Ishikawa (cell line): ENCODE measurements at regions not wholly inside any gene's neighbourhood (a gene's known extent, or its start where the extent isn't known, plus 50 kb on each side); places are given as distances from the start of the nearest gene placed in this dataset.

Source experiments
- CEBPB ChIP-seq: IDR thresholded peaks from 2 replicates; pipeline ENCODE4 v1.6.1; 2012
- CREB1 ChIP-seq: IDR thresholded peaks from 2 replicates; pipeline ENCODE4 v1.6.1; 2012; ENCODE audit warnings: low read depth
- EGR1 ChIP-seq: IDR thresholded peaks from 2 replicates; pipeline ENCODE4 v1.6.1; 2012
- EP300 ChIP-seq: IDR thresholded peaks from 2 replicates; pipeline ENCODE4 v1.6.1; 2012; ENCODE audit warnings: borderline replicate concordance
- FOXM1 ChIP-seq: IDR thresholded peaks from 2 replicates; pipeline ENCODE4 v1.6.1; 2012; ENCODE audit warnings: low read depth, borderline replicate concordance
- NFIC ChIP-seq: IDR thresholded peaks from 2 replicates; pipeline ENCODE4 v1.6.1; 2012
- RAD21 ChIP-seq: IDR thresholded peaks from 2 replicates; pipeline ENCODE4 v1.6.1; 2012; ENCODE audit warnings: low read depth
- TAF1 ChIP-seq: IDR thresholded peaks from 2 replicates; pipeline ENCODE4 v1.6.1; 2012; ENCODE audit warnings: low read depth, mild to moderate bottlenecking
- TCF12 ChIP-seq: IDR thresholded peaks from 2 replicates; pipeline ENCODE4 v1.6.1; 2012; ENCODE audit warnings: low read depth
- TEAD4 ChIP-seq: IDR thresholded peaks from 2 replicates; pipeline ENCODE4 v1.6.1; 2012
- YY1 ChIP-seq: IDR thresholded peaks from 2 replicates; pipeline ENCODE4 v1.6.1; 2012; ENCODE audit warnings: low read depth
- ZBTB7A ChIP-seq: IDR thresholded peaks from 2 replicates; pipeline ENCODE4 v1.6.1; 2012; ENCODE audit warnings: low read depth
- TF ChIP-seq, protein P1 (sequence below): IDR thresholded peaks from 2 replicates; pipeline ENCODE4 v1.6.1; 2012
- TF ChIP-seq, protein P2 (sequence below): IDR thresholded peaks from 2 replicates; pipeline ENCODE4 v1.6.1; 2012; ENCODE audit warnings: low read depth, mild to moderate bottlenecking
- TF ChIP-seq, protein P3 (sequence below): IDR thresholded peaks from 2 replicates; pipeline ENCODE4 v1.6.1; 2012

DNA sequence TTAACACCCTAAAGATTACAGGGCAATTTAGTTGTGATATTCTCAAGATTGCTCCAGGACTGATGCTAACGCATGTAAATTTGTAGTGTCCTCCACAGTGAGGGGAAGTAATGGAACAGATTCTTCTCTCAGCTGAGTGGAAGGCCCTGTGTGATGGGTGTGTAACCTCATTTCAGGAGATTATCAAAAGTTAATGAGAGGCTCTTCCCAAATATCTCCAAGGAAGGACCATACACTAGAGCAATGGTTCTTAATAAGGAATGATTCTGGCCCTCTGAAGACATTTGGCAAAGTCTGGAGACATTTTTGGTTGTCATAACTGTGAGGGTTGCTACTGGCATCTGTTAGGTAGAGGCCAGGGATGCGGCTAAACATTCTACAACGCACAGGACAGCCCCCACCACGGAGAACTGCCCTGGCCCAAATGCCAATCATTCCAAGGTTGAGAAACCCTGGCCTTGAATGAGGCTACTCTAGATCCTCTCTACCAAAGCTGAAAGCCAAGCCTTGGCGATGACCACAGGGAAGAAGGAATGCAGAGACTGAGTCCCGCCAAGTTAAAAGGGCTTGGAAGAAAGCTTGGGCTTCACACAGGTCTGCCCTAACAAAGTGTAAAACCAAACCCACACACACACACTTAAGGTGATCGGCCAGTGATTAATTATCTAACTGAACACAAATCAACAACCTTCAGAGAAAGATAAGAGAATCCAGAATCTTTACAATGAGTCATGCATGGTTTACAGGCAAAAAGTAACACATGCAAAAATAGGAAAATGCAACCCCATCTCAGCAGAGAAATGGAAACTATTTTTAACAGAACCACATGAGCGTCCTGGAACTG is 135.8 kb downstream of the SYF2 start:
- TF ChIP-seq, protein P1, sequence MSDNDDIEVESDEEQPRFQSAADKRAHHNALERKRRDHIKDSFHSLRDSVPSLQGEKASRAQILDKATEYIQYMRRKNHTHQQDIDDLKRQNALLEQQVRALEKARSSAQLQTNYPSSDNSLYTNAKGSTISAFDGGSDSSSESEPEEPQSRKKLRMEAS = no peak
- TF ChIP-seq NFIC (no peak), EGR1 (no peak), YY1 (no peak), EP300 (no peak), TCF12 (no peak), TEAD4 (no peak), RAD21 (no peak), FOXM1 (no peak), CEBPB (no peak), ZBTB7A (no peak)
- TF ChIP-seq, protein P2, sequence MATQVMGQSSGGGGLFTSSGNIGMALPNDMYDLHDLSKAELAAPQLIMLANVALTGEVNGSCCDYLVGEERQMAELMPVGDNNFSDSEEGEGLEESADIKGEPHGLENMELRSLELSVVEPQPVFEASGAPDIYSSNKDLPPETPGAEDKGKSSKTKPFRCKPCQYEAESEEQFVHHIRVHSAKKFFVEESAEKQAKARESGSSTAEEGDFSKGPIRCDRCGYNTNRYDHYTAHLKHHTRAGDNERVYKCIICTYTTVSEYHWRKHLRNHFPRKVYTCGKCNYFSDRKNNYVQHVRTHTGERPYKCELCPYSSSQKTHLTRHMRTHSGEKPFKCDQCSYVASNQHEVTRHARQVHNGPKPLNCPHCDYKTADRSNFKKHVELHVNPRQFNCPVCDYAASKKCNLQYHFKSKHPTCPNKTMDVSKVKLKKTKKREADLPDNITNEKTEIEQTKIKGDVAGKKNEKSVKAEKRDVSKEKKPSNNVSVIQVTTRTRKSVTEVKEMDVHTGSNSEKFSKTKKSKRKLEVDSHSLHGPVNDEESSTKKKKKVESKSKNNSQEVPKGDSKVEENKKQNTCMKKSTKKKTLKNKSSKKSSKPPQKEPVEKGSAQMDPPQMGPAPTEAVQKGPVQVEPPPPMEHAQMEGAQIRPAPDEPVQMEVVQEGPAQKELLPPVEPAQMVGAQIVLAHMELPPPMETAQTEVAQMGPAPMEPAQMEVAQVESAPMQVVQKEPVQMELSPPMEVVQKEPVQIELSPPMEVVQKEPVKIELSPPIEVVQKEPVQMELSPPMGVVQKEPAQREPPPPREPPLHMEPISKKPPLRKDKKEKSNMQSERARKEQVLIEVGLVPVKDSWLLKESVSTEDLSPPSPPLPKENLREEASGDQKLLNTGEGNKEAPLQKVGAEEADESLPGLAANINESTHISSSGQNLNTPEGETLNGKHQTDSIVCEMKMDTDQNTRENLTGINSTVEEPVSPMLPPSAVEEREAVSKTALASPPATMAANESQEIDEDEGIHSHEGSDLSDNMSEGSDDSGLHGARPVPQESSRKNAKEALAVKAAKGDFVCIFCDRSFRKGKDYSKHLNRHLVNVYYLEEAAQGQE = no peak
- TF ChIP-seq, protein P3, sequence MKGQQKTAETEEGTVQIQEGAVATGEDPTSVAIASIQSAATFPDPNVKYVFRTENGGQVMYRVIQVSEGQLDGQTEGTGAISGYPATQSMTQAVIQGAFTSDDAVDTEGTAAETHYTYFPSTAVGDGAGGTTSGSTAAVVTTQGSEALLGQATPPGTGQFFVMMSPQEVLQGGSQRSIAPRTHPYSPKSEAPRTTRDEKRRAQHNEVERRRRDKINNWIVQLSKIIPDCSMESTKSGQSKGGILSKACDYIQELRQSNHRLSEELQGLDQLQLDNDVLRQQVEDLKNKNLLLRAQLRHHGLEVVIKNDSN = no peak

DNA sequence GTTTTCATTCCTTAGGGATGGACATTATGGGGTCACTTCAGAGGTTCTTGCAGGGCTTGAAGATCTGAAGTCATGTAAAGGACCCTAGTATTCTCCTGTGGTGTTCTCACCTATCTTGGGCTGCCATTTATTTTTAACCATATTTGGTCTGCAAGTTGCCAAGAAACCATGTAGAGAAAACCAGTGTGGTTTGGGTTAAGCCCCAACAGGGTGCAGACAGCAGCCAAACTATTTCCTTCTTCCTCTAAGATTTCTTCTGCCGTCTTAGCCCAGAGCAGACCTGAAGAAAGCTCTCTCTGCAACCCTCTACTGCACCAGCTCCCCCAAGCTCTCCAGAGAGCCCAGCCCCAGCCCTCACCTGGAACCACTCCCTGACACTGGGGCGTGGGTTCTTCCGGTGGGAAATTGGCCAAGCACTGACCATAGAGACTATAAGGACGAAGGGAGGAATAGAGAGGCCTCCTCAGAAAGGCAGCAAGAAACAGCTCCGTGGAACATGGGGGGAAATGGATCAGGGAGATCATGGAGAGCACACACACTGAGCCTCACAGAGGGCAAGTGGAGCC is 136.6 kb downstream of the SYF2 start:
- no peak for TF ChIP-seq CREB1
- no peak for TF ChIP-seq CEBPB
- TF ChIP-seq TEAD4 = no peak
- TF ChIP-seq, protein P3 = no peak
- TF ChIP-seq TAF1 = no peak
- TF ChIP-seq EP300 = no peak
- TF ChIP-seq, protein P2 = no peak
- no peak for TF ChIP-seq RAD21
- no peak for TF ChIP-seq FOXM1
- TF ChIP-seq NFIC = no peak
- no peak for TF ChIP-seq YY1
- no peak for TF ChIP-seq ZBTB7A
- TF ChIP-seq TCF12 = no peak
- TF ChIP-seq EGR1 = no peak
- TF ChIP-seq, protein P1 = no peak

DNA sequence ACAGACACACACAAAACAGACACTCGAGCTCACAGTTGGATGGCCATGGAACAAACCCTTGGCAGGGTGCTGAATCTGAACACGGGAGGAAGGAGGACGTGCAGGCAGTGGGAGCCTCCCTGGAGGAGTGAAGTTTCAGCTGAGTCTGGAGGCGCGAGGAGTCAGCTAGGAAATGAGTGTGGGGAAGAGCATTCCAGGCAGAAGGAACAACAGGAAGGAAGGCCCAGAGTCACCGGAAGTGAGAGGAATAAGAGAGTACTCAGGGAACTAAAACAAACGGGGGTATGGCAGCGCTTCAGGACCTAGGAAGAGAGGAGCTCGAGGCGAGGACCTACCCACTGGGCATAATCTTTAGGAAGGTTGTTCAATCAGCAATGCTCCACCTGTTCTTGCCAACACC is 137.3 kb downstream of the SYF2 start:
- TF ChIP-seq TCF12 = no peak
- TF ChIP-seq CEBPB = no peak
- TF ChIP-seq FOXM1 = no peak
- TF ChIP-seq, protein P3 = no peak
- no peak for TF ChIP-seq CREB1
- TF ChIP-seq RAD21 = no peak
- TF ChIP-seq TAF1 = no peak
- TF ChIP-seq EGR1 = no peak
- no peak for TF ChIP-seq ZBTB7A
- TF ChIP-seq TEAD4 = no peak
- no peak for TF ChIP-seq EP300
- TF ChIP-seq YY1 = no peak

DNA sequence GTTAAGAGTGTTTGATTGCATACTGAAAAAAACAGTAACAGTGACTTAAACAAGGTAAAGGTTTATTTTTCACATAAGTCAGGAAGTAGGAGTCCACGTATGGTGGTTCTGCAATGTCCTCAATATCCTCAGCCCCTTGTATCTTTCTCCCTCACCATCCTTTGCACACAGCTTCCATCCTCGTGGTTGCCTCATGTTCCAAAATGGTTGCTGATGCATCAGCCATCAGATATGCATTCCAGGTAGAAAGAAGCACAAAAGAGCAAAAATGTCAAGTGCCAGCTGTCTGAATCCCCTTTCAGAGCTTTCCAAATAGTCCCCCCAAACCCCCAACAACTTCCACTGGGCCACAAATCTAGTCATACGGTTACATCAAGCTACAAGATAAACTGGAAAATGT is 138.1 kb downstream of the SYF2 start:
- no peak for TF ChIP-seq RAD21
- TF ChIP-seq TCF12 = no peak
- TF ChIP-seq ZBTB7A = no peak
- TF ChIP-seq, protein P3 = no peak
- TF ChIP-seq, protein P1 = no peak
- TF ChIP-seq EGR1 = no peak

DNA sequence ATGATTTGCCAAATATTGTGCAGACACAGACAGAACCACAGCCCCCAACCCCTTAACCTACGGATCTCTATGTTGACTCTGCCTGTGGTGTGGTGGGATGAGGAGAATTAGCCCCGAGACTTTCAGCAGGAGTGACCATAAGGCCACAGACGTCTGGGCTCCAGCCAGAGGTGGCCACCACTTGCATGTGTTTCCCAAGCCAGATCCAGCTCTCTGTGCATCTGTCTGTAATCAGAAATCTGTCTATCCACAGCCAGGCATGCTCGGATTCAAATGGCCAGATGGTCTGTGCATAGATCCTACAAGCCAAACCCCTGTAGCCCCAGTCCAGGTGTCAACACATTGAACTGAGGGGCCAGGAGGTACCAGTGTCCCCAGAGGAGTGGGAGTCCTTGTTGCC is 140.6 kb downstream of the SYF2 start:
- no peak for TF ChIP-seq TCF12
- TF ChIP-seq, protein P2 = no peak
- no peak for TF ChIP-seq CEBPB
